HEK293 (cell line): ENCODE measurements at regions not wholly inside any gene's neighbourhood (a gene's known extent, or its start where the extent isn't known, plus 50 kb on each side); places are given as distances from the start of the nearest gene placed in this dataset.

ENCODE experiments used
- BCL11A ChIP-seq: fragments of 450-650 bp; formaldehyde crosslinking; IDR thresholded peaks from 2 replicates; pipeline ENCODE4 v1.5.1; 2016; ENCODE audit warnings: low read depth, missing biosample characterization, missing genetic modification characterization
- GFI1B ChIP-seq: fragments of 450-650 bp; formaldehyde crosslinking; IDR thresholded peaks from 2 replicates; pipeline ENCODE4 v1.5.1; 2016; ENCODE audit warnings: missing biosample characterization, missing genetic modification characterization
- KLF1 ChIP-seq: fragments of 450-650 bp; formaldehyde crosslinking; IDR thresholded peaks from 2 replicates; pipeline ENCODE4 v1.5.1; 2016; ENCODE audit warnings: missing biosample characterization, missing genetic modification characterization
- KLF10 ChIP-seq: fragments of 450-650 bp; IDR thresholded peaks from 2 replicates; pipeline ENCODE4 v1.5.1; 2018; ENCODE audit warnings: missing biosample characterization, mild to moderate bottlenecking, missing genetic modification characterization
- KLF9 ChIP-seq: fragments of 450-650 bp; formaldehyde crosslinking; IDR thresholded peaks from 2 replicates; pipeline ENCODE4 v1.5.1; 2016; ENCODE audit warnings: missing biosample characterization, missing genetic modification characterization, low read depth
- MEIS1 ChIP-seq: sonication (generic); formaldehyde crosslinking; IDR thresholded peaks from 2 replicates; pipeline ENCODE4 v1.8.1; 2022; ENCODE audit warnings: missing genetic modification reagents, mild to moderate bottlenecking, borderline replicate concordance
- PRDM10 ChIP-seq: fragments of 450-650 bp; formaldehyde crosslinking; IDR thresholded peaks from 2 replicates; pipeline ENCODE4 v1.5.1; 2016; ENCODE audit warnings: missing biosample characterization, missing genetic modification characterization
- PRDM4 ChIP-seq: fragments of 450-650 bp; formaldehyde crosslinking; IDR thresholded peaks from 2 replicates; pipeline ENCODE4 v1.5.1; 2017; ENCODE audit warnings: missing biosample characterization, missing genetic modification characterization
- PRDM6 ChIP-seq: fragments of 450-650 bp; formaldehyde crosslinking; IDR thresholded peaks from 2 replicates; pipeline ENCODE4 v1.5.1; 2017; ENCODE audit warnings: missing biosample characterization, missing genetic modification characterization
- ZBTB48 ChIP-seq: fragments of 450-650 bp; formaldehyde crosslinking; IDR thresholded peaks from 2 replicates; pipeline ENCODE4 v1.5.1; 2016; ENCODE audit warnings: missing biosample characterization, missing genetic modification characterization
- ZBTB6 ChIP-seq: fragments of 450-650 bp; formaldehyde crosslinking; IDR thresholded peaks from 2 replicates; pipeline ENCODE4 v1.5.1; 2017; ENCODE audit warnings: missing biosample characterization, missing genetic modification characterization
- ZFP41 ChIP-seq: fragments of 450-650 bp; formaldehyde crosslinking; IDR thresholded peaks from 2 replicates; pipeline ENCODE4 v1.5.1; 2016; ENCODE audit warnings: missing biosample characterization, missing genetic modification characterization, borderline replicate concordance
- ZFP69B ChIP-seq: fragments of 450-650 bp; formaldehyde crosslinking; IDR thresholded peaks from 2 replicates; pipeline ENCODE4 v1.5.1; 2016; ENCODE audit warnings: missing biosample characterization, missing genetic modification characterization
- ZIC2 ChIP-seq: fragments of 450-650 bp; formaldehyde crosslinking; IDR thresholded peaks from 2 replicates; pipeline ENCODE4 v1.5.1; 2016; ENCODE audit warnings: missing biosample characterization, missing genetic modification characterization
- ZNF16 ChIP-seq: fragments of 450-650 bp; formaldehyde crosslinking; IDR thresholded peaks from 2 replicates; pipeline ENCODE4 v1.5.1; 2016; ENCODE audit warnings: low read depth, missing biosample characterization, missing genetic modification characterization
- ZNF324 ChIP-seq: fragments of 450-650 bp; formaldehyde crosslinking; IDR thresholded peaks from 2 replicates; pipeline ENCODE4 v1.5.1; 2016; ENCODE audit warnings: missing biosample characterization, missing genetic modification characterization
- ZNF335 ChIP-seq: fragments of 450-650 bp; formaldehyde crosslinking; conservative IDR thresholded peaks from 2 replicates; pipeline ENCODE4 v1.5.1; 2016; ENCODE audit warnings: missing biosample characterization, missing genetic modification characterization
- ZNF354C ChIP-seq: fragments of 450-650 bp; formaldehyde crosslinking; IDR thresholded peaks from 2 replicates; pipeline ENCODE4 v1.5.1; 2016; ENCODE audit warnings: missing biosample characterization, missing genetic modification characterization, low read depth, borderline replicate concordance
- ZNF510 ChIP-seq: fragments of 450-650 bp; formaldehyde crosslinking; IDR thresholded peaks from 2 replicates; pipeline ENCODE4 v1.5.1; 2018; ENCODE audit warnings: mild to moderate bottlenecking, missing genetic modification characterization, missing biosample characterization; ENCODE audit not compliant: insufficient replicate concordance
- ZNF600 ChIP-seq: fragments of 450-650 bp; formaldehyde crosslinking; IDR thresholded peaks from 2 replicates; pipeline ENCODE4 v1.5.1; 2016; ENCODE audit warnings: missing biosample characterization, missing genetic modification characterization
- ZNF610 ChIP-seq: fragments of 450-650 bp; formaldehyde crosslinking; IDR thresholded peaks from 2 replicates; pipeline ENCODE4 v1.5.1; 2016; ENCODE audit warnings: missing biosample characterization, missing genetic modification characterization, borderline replicate concordance
- ZNF629 ChIP-seq: fragments of 450-650 bp; formaldehyde crosslinking; IDR thresholded peaks from 2 replicates; pipeline ENCODE4 v1.5.1; 2017; ENCODE audit warnings: missing biosample characterization, missing genetic modification characterization
- ZNF645 ChIP-seq: fragments of 450-650 bp; formaldehyde crosslinking; IDR thresholded peaks from 2 replicates; pipeline ENCODE4; 2016; ENCODE audit warnings: missing biosample characterization, missing genetic modification characterization
- ZSCAN16 ChIP-seq: fragments of 450-650 bp; formaldehyde crosslinking; IDR thresholded peaks from 2 replicates; pipeline ENCODE4 v1.5.1; 2016; ENCODE audit warnings: missing biosample characterization, missing genetic modification characterization
- ZXDB ChIP-seq: fragments of 450-650 bp; formaldehyde crosslinking; IDR thresholded peaks from 2 replicates; pipeline ENCODE4 v1.5.1; 2016; ENCODE audit warnings: missing biosample characterization, missing genetic modification characterization

- peak; percentile 36; the same call in 1 of the 2 replicates for TF ChIP-seq PRDM10
- TF ChIP-seq ZNF600 (tag by site-specific recombination) = no peak
- peak; percentile 79 for TF ChIP-seq ZNF629 (tag by site-specific recombination)
- no peak for TF ChIP-seq ZBTB6 (tag by site-specific recombination)
- TF ChIP-seq KLF1 (tag by site-specific recombination) = no peak
- no peak for TF ChIP-seq ZFP41 (tag by site-specific recombination)
- TF ChIP-seq ZFP69B (tag by site-specific recombination) = 0 out of 2 replicates have a peak, but pooled peaks have one; percentile 35
- TF ChIP-seq PRDM6 (tag by site-specific recombination) = peak; percentile 96
- TF ChIP-seq ZNF16 = no peak
- no peak for TF ChIP-seq ZNF354C
- TF ChIP-seq BCL11A = no peak
- TF ChIP-seq ZNF510 = no peak
- peak; percentile 85 for TF ChIP-seq ZNF335 (tag by site-specific recombination)
- no peak for TF ChIP-seq GFI1B (tag by site-specific recombination)
- no peak for TF ChIP-seq ZNF610 (tag by site-specific recombination)
- TF ChIP-seq KLF10 (tag by site-specific recombination) = no peak
- TF ChIP-seq ZSCAN16 (tag by site-specific recombination) = no peak
- TF ChIP-seq ZIC2 = no peak
- TF ChIP-seq ZBTB48 (tag by site-specific recombination) = no peak
- TF ChIP-seq KLF9 (tag by site-specific recombination) = no peak
- TF ChIP-seq ZNF645 (tag by site-specific recombination) = no peak
- TF ChIP-seq MEIS1 (CRISPR knock-in tag) = no peak
- peak; percentile 84 for TF ChIP-seq PRDM4 (tag by site-specific recombination)
- TF ChIP-seq ZXDB (tag by site-specific recombination) = no peak
- no peak for TF ChIP-seq ZNF324 (tag by site-specific recombination)
These were observed 190.8 kb upstream of the SEMA6A start (continued) for GRCh38 chr5:116765441-116765840.
